ENCODE measurements at regions not wholly inside any gene's neighbourhood (a gene's known extent, or its start where the extent isn't known, plus 50 kb on each side); places are given as distances from the start of the nearest gene placed in this dataset.

DNA sequence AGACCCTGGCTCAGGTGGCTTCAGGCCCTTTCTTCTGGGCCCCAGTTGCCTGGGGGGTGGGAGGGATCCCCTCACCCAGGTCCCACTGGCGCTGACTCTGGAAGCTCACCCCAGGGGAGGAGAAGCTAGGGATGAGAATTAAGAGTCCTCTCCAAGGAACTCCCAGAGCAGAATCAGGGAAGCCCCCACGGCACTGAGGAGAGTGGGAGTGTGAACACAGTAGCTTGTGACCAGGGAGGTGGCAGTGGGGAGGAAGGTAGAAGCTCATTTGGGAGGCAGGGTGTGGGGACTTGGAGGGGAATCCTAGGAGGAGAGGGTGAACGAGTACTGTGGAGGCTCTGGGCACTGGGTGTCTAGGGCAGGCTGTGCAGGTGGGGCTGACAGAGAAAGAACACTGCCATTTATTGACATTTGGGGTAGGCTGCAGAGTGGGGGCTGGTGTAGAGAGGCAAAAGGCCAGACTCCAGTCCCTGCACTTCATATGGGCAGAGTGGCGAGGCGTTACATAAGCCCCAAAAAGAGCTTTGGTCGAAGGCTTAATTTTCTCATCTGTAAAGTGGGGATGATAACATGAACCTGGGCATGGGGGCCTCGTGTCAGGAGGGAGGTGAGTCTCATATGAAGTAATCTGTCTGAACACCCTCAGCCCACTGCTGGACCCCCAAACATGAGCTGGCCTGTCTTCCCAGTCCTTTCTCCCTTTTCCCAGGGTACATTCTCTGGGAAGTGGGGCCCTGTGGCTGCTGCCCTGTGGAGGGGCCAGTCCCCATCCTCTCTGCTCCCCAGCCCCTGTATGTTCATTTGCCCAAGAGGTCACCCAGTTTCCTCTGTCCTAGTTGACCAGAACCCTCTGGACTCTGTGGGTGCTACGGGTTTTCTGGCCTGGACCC, 80.5 kb downstream of the VEGFA start:
- TF ChIP-seq EP300 (IDR thresholded peaks at IDR 0.05) = no peak
- TF ChIP-seq, protein P1, sequence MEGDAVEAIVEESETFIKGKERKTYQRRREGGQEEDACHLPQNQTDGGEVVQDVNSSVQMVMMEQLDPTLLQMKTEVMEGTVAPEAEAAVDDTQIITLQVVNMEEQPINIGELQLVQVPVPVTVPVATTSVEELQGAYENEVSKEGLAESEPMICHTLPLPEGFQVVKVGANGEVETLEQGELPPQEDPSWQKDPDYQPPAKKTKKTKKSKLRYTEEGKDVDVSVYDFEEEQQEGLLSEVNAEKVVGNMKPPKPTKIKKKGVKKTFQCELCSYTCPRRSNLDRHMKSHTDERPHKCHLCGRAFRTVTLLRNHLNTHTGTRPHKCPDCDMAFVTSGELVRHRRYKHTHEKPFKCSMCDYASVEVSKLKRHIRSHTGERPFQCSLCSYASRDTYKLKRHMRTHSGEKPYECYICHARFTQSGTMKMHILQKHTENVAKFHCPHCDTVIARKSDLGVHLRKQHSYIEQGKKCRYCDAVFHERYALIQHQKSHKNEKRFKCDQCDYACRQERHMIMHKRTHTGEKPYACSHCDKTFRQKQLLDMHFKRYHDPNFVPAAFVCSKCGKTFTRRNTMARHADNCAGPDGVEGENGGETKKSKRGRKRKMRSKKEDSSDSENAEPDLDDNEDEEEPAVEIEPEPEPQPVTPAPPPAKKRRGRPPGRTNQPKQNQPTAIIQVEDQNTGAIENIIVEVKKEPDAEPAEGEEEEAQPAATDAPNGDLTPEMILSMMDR (IDR thresholded peaks at IDR 0.05) = no peak
- TF ChIP-seq POLR2AphosphoS5 (IDR thresholded peaks at IDR 0.05) = no peak
- no peak for TF ChIP-seq POLR2A (IDR thresholded peaks at IDR 0.05)
